Gastrocnemius medialis (tissue), 4 donors: ENCODE measurements at regions not wholly inside any gene's neighbourhood (a gene's known extent, or its start where the extent isn't known, plus 50 kb on each side); places are given as distances from the start of the nearest gene placed in this dataset.

Source experiments
- CTCF ChIP-seq, 5 experiments: fragments of 450-650 bp in 3 of 5; fragments of 200-600 bp in 2 of 5; sonication (generic) in 2 of 5; IDR thresholded peaks in 4 of 5; conservative IDR thresholded peaks in 1 of 5; 1 replicate in 4 of 5; 2 replicates in 1 of 5; pipeline ENCODE4 v1.5.1; 2016 to 2019; ENCODE audit warnings: antibody characterized with exemption in 5 of 5, mild to moderate bottlenecking in 3 of 5, moderate library complexity in 3 of 5
- POLR2A ChIP-seq, 2 donors: fragments of 450-650 bp; IDR thresholded peaks; one replicate each; pipeline ENCODE4 v1.6.1; 2017; ENCODE audit warnings: antibody characterized with exemption in 2 of 2, mild to moderate bottlenecking in 2 of 2, moderate library complexity in 2 of 2

DNA sequence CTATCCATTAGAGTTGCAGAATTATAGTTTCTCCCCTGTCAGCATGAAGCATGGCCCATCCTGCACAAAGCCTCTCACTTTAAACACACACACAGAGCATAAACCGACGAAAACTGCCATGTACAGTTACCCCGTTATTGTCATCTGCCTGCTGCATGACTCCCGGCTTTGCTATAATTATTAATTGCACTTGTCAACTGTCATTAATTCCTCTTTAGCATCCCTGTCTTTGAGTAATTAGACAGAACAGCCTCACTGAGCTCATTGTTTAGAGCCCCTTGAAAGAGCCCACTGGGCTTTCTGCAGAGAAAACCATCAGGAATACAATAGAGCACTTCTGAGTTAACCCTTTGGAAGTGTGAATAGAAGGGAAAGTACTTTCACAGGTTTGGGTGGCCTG, 307.2 kb upstream of the SOX5 start:
- TF ChIP-seq CTCF (IDR thresholded peaks at IDR 0.05 in 4 of 5, conservative IDR thresholded peaks at IDR 0.05 in 1 of 5) (no peak), POLR2A (IDR thresholded peaks at IDR 0.05) (no peak)
